MG63 (cell line): ENCODE measurements at regions not wholly inside any gene's neighbourhood (a gene's known extent, or its start where the extent isn't known, plus 50 kb on each side); places are given as distances from the start of the nearest gene placed in this dataset.

Experiments used
- DNase-seq: peaks from one replicate; pipeline ENCODE4 v3.0.0-alpha.2; 2020
- H3K27me3 ChIP-seq: fragments of 250-450 bp; sonication (Bioruptor Pico); 2 replicates; pipeline ENCODE4 v1.5.1; 2020; ENCODE audit warnings: mild to moderate bottlenecking, moderate library complexity
- H3K36me3 ChIP-seq: fragments of 250-450 bp; sonication (Bioruptor Pico); 2 replicates; pipeline ENCODE4 v1.5.1; 2020; ENCODE audit warnings: mild to moderate bottlenecking, moderate library complexity
- H3K4me3 ChIP-seq: fragments of 250-450 bp; sonication (Bioruptor Pico); 2 replicates; pipeline ENCODE4 v1.5.1; 2020; ENCODE audit warnings: mild to moderate bottlenecking, moderate library complexity
- H3K9me3 ChIP-seq: fragments of 250-450 bp; sonication (Bioruptor Pico); 2 replicates; pipeline ENCODE4 v1.5.1; 2020; ENCODE audit warnings: mild to moderate bottlenecking, moderate library complexity

GRCh38 chr4:163764569-163764968, 270.1 kb downstream of the TMA16 start:
- DNase-seq, result no peak
- Histone ChIP-seq H3K9me3 (no peaks in the 10 kb centered on the region), H3K27me3 (no peaks in the 10 kb centered on the region), H3K36me3 (no peaks in the 10 kb centered on the region), H3K4me3 (no peak overlapping the region)

- Histone ChIP-seq H3K27me3 (no peaks in the 10 kb centered on the region), H3K9me3 (no peaks in the 10 kb centered on the region), H3K4me3 (no peak overlapping the region), H3K36me3 (no peaks in the 10 kb centered on the region)
- DNase-seq, result no peak
These were observed 273.5 kb downstream of the TMA16 start for GRCh38 chr4:163768014-163768413.

- Histone ChIP-seq H3K4me3 (no peak overlapping the region), H3K9me3 (no peaks in the 10 kb centered on the region), H3K27me3 (no peaks in the 10 kb centered on the region), H3K36me3 (no peaks in the 10 kb centered on the region)
- no peak for DNase-seq
These were observed 277.7 kb downstream of the TMA16 start for GRCh38 chr4:163772238-163772637.

GRCh38 chr4:163773940-163774339, 279.4 kb downstream of the TMA16 start:
- Histone ChIP-seq H3K4me3 (no peak overlapping the region), H3K27me3 (no peaks in the 10 kb centered on the region), H3K9me3 (peaks cover 3% of the 10 kb centered on the region; the same call in 1 of the 2 replicates), H3K36me3 (no peaks in the 10 kb centered on the region)
- no peak for DNase-seq

GRCh38 chr4:163776957-163777356, 282.5 kb downstream of the TMA16 start:
- DNase-seq, result no peak
- peaks cover 3% of the 10 kb centered on the region; the same call in 1 of the 2 replicates for H3K9me3 ChIP-seq
- H3K4me3 ChIP-seq, result no peak overlapping the region
- no peaks in the 10 kb centered on the region for H3K27me3 ChIP-seq
- no peaks in the 10 kb centered on the region for H3K36me3 ChIP-seq

- H3K27me3 ChIP-seq, result no peaks in the 10 kb centered on the region
- no peaks in the 10 kb centered on the region for H3K36me3 ChIP-seq
- peaks cover 3% of the 10 kb centered on the region; the same call in 1 of the 2 replicates for H3K9me3 ChIP-seq
- no peak for DNase-seq
- H3K4me3 ChIP-seq, result no peak overlapping the region
These were observed 287.2 kb downstream of the TMA16 start for GRCh38 chr4:163781726-163782125.

GRCh38 chr4:163790231-163790630, 295.7 kb downstream of the TMA16 start:
- no peak overlapping the region for H3K4me3 ChIP-seq
- H3K36me3 ChIP-seq, result no peaks in the 10 kb centered on the region
- H3K27me3 ChIP-seq, result no peaks in the 10 kb centered on the region
- DNase-seq, result no peak
- no peaks in the 10 kb centered on the region for H3K9me3 ChIP-seq

- Histone ChIP-seq H3K9me3 (no peaks in the 10 kb centered on the region), H3K27me3 (no peaks in the 10 kb centered on the region), H3K4me3 (no peak overlapping the region)
These were observed 301.4 kb downstream of the TMA16 start for GRCh38 chr4:163795885-163796284.

GRCh38 chr4:163804001-163804400, 309.5 kb downstream of the TMA16 start:
- H3K4me3 ChIP-seq, result no peak overlapping the region
- no peak for DNase-seq

More at GRCh38 chr4:163795885-163796284, 301.4 kb downstream of the TMA16 start:
- no peaks in the 10 kb centered on the region for H3K36me3 ChIP-seq
- no peak for DNase-seq

GRCh38 chr4:163806653-163807052, 312.2 kb downstream of the TMA16 start:
- no peaks in the 10 kb centered on the region for H3K9me3 ChIP-seq
- DNase-seq, result no peak
- H3K4me3 ChIP-seq, result no peak overlapping the region

More at GRCh38 chr4:163804001-163804400, 309.5 kb downstream of the TMA16 start:
- no peaks in the 10 kb centered on the region for H3K9me3 ChIP-seq
- no peaks in the 10 kb centered on the region for H3K27me3 ChIP-seq
- H3K36me3 ChIP-seq, result no peaks in the 10 kb centered on the region

GRCh38 chr4:163808011-163808410, 313.5 kb downstream of the TMA16 start:
- H3K36me3 ChIP-seq, result no peaks in the 10 kb centered on the region
- no peaks in the 10 kb centered on the region for H3K9me3 ChIP-seq
- no peak for DNase-seq
- no peak overlapping the region for H3K4me3 ChIP-seq
- no peaks in the 10 kb centered on the region for H3K27me3 ChIP-seq

More at GRCh38 chr4:163806653-163807052, 312.2 kb downstream of the TMA16 start:
- Histone ChIP-seq H3K36me3 (no peaks in the 10 kb centered on the region), H3K27me3 (no peaks in the 10 kb centered on the region)

GRCh38 chr4:163810755-163811154, 316.3 kb downstream of the TMA16 start:
- Histone ChIP-seq H3K4me3 (no peak overlapping the region), H3K9me3 (no peaks in the 10 kb centered on the region), H3K36me3 (no peaks in the 10 kb centered on the region), H3K27me3 (no peaks in the 10 kb centered on the region)
- DNase-seq, result peak; percentile 19

- Histone ChIP-seq H3K36me3 (no peaks in the 10 kb centered on the region), H3K27me3 (no peaks in the 10 kb centered on the region), H3K9me3 (no peaks in the 10 kb centered on the region), H3K4me3 (no peak overlapping the region)
- DNase-seq, result no peak
These were observed 321.3 kb downstream of the TMA16 start for GRCh38 chr4:163815776-163816175.

- no peak for DNase-seq
- Histone ChIP-seq H3K4me3 (no peak overlapping the region), H3K36me3 (no peaks in the 10 kb centered on the region), H3K27me3 (no peaks in the 10 kb centered on the region), H3K9me3 (no peaks in the 10 kb centered on the region)
These were observed 322.0 kb downstream of the TMA16 start for GRCh38 chr4:163816494-163816893.

GRCh38 chr4:163818673-163819072, 324.2 kb downstream of the TMA16 start:
- DNase-seq, result no peak
- H3K9me3 ChIP-seq, result no peaks in the 10 kb centered on the region
- no peaks in the 10 kb centered on the region for H3K36me3 ChIP-seq
- H3K4me3 ChIP-seq, result no peak overlapping the region
- H3K27me3 ChIP-seq, result no peaks in the 10 kb centered on the region

GRCh38 chr4:163833669-163834068, 339.2 kb downstream of the TMA16 start:
- Histone ChIP-seq H3K36me3 (no peaks in the 10 kb centered on the region), H3K4me3 (no peak overlapping the region), H3K9me3 (no peaks in the 10 kb centered on the region), H3K27me3 (no peaks in the 10 kb centered on the region)
- no peak for DNase-seq

- Histone ChIP-seq H3K36me3 (no peaks in the 10 kb centered on the region), H3K27me3 (no peaks in the 10 kb centered on the region), H3K4me3 (no peak overlapping the region), H3K9me3 (no peaks in the 10 kb centered on the region)
- DNase-seq, result no peak
These were observed 351.5 kb downstream of the TMA16 start for GRCh38 chr4:163846008-163846407.

- no peak for DNase-seq
- Histone ChIP-seq H3K4me3 (no peak overlapping the region), H3K9me3 (no peaks in the 10 kb centered on the region; the same call in 1 of the 2 replicates), H3K27me3 (no peaks in the 10 kb centered on the region), H3K36me3 (no peaks in the 10 kb centered on the region)
These were observed 357.8 kb downstream of the TMA16 start for GRCh38 chr4:163852246-163852645.

- Histone ChIP-seq H3K9me3 (no peaks in the 10 kb centered on the region; the same call in 1 of the 2 replicates), H3K36me3 (no peaks in the 10 kb centered on the region), H3K4me3 (no peak overlapping the region), H3K27me3 (no peaks in the 10 kb centered on the region)
- DNase-seq, result no peak
These were observed 363.4 kb downstream of the TMA16 start for GRCh38 chr4:163857903-163858302.
